DMS79 treated with DMSO at 0.1 percent for 48 hours (cell line): ENCODE measurements at regions not wholly inside any gene's neighbourhood (a gene's known extent, or its start where the extent isn't known, plus 50 kb on each side); places are given as distances from the start of the nearest gene placed in this dataset.
"Not testable (repeated sequence)": the region's sequence is repeated elsewhere in the genome, so short reads cannot be mapped to it uniquely, and the experiment has no call there.

ENCODE experiments used
- DNase-seq: peaks from one replicate; lab custom pipeline; 2025; lab: John Stamatoyannopoulos, UW

GRCh38 chr15:93825682-93826081 lies 405.7 kb upstream of the MCTP2 start:
- no peak for DNase-seq

GRCh38 chr15:93823971-93824913 lies 407.1 kb upstream of the MCTP2 start:
- DNase-seq: no peak

DNA sequence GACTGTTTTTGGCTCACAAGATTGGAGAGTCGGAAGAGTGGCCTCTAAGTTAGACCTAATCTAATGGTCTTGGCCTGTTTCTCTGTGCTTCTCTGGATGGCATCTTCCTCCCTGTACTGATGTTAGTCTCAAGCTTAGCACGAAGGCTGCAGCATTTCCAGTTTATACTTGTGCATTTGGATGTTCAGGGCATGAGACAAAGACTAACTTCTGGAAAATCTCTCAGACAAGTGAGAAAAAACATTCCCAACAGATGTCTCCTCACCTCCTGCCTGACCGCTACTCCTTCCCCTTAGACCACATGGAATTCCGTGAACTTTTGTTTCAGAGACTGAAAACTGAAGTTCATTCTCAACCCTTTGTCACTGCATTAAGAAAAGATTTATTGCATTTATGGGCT lies 410.8 kb upstream of the MCTP2 start:
- DNase-seq: no peak

- DNase-seq: no peak
These were observed 411.5 kb upstream of the MCTP2 start for GRCh38 chr15:93819826-93820225.

- no peak for DNase-seq
These were observed 414.5 kb upstream of the MCTP2 start for GRCh38 chr15:93816815-93817214.

DNA sequence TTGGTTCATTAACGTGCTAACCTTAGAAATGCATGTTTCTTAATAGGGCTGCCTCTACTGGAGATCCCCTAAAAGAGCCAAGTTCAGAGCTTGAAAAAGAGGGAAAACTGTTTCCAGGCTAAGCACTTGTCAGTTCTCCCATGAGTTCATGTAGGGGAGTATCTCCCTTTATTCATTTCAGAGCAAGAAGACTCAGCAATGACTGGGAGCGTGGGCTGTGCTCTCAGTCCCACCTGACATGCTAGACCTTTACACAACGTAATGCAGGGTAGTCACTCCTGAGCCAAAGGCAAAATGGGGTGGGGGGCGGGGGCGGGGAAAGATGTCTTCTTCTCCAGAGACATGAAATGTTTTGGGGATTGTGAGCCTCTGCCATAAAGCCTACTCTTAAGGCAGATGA lies 420.1 kb upstream of the MCTP2 start:
- no peak for DNase-seq

DNA sequence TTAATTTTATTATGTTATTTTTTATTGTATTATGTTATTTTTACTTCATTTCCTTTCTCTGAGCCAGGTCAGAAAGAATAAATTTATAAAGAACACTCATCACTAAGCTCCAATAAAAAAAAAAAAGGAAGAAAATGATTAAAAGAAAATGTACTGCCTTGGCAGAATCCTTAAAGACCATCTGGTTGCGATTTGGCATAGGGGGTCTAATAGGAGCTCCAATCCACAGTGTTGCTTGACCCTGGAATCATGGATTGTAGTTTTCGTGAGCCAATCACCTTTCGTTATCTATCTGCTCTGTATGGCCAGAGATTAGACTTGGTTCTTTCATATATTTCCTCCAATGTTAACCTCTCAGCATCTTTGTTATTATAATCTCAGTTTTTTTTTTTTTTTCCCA lies 421.8 kb upstream of the MCTP2 start:
- DNase-seq: no peak

DNA sequence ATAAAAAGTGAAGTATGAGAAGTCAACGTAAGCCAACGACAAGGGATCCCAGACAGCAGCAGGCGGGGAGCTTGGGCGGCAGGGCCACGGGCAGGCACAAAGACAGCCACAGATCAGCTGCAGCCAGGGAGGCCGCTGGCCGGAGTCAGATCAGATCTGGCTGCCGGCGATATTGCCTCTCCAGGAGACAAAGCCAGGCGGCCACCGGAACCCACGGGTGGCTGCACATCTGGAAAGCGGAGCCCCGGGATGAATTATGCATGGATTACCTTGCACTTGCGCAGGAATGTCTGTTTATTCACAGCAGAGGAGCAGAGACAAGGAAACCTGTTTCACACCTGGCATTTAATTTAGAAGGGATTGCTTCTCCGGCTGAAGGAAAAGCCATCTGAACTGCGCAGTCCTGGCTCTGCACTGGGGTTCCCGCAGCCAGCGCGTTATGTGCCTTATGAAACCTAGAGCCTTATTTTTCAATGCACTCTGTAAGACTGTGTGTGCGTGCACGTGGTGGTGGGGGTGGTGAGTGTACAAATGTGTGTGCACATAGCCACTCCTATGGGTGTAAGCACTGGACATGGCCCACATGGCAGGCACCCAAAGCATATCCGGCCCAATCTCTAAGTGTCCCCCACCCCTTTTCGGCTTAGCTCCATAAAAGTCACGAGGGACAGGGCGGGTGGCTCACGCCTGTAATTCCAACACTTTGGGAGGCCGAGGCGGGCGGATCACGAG lies 427.8 kb upstream of the MCTP2 start:
- no peak for DNase-seq

- DNase-seq: no peak
These were observed 430.2 kb upstream of the MCTP2 start for GRCh38 chr15:93801206-93801605.

- no peak for DNase-seq
These were observed 430.6 kb upstream of the MCTP2 start for GRCh38 chr15:93800805-93801204.

DNA sequence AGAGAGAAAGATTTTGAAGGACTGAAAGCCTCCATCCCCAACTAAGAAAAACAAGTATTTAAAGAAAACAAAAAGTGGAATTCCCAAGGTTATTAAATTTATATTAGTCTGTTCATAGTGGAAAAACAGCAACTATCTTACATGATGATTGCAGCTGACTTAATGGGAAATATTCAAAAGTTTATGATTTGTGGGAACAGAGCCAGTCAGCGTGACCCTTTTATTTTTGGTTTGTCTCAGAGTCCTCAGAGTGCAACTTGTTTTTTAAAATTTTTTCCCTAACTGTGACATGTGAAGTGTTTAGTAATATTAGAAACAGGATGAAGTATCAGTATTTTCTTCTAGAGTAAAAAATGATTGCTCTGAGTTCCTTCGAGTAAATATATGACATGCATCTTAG lies 441.9 kb upstream of the MCTP2 start:
- DNase-seq: no peak

- no peak for DNase-seq
These were observed 451.3 kb upstream of the MCTP2 start for GRCh38 chr15:93780073-93780472.

GRCh38 chr15:93779341-93779740 lies 452.0 kb upstream of the MCTP2 start:
- no peak for DNase-seq

- DNase-seq: no peak
These were observed 459.9 kb upstream of the MCTP2 start for GRCh38 chr15:93771196-93772030.

GRCh38 chr15:93770788-93771187 lies 460.6 kb upstream of the MCTP2 start:
- no peak for DNase-seq

DNA sequence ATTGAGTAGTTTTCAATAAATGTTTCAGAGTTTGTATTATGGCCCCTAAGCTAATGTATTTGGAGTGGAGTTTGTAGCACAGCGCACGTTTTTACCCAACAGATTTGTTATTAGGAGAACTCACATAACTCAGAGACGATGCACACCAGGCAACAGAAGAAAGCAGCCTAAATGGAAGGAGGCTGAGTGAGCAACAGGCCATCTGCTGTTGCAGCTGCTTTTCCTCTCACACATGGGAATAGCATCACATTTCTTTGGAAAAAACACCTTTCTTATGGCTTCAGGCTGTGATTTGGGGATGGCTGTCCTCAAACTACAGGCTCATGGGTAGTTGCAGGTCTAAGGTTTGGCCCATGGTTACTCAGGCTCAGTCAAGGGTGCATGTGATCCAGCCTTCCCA lies 469.3 kb upstream of the MCTP2 start:
- no peak for DNase-seq

GRCh38 chr15:93759629-93760028 lies 471.7 kb upstream of the MCTP2 start:
- no peak for DNase-seq

DNA sequence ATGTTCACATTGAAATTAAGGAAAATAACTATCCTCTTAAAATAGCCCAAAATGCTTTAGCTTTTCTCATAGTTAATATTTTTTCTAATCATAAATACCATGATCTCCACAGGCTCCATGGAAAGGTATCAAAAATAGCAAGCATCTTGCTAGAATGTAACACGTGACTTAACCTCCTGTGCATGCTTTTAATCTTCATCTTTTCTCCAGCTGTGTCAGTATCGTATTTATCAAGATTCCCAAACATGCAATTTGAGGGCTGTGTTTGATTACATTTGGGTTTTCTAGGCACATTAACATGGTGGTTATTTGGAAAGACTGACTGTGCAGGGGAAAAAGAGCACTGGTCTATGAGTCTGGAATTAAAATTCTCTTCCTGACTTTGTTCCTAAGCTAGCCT lies 472.5 kb upstream of the MCTP2 start:
- no peak for DNase-seq

- DNase-seq: no peak
These were observed 482.7 kb upstream of the MCTP2 start for GRCh38 chr15:93748710-93749109.

DNA sequence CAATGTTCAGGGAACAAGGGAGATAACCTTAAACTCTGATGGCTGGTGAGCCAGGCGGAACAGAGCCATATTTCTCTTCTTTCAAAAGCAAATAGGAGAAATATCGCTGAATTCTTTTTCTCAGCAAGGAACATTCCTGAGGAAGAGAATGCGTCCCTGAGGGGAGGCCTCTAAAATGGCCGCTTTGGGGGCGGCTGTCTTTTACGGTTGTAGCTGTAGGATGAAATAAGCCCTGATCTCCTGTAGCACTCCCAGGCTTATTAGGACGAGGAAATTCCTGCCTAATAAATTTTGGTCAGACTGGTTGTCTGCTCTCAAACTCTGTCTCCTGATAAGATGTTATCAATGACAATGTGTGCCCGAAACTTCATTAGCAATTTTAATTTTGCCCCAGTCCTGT lies 496.4 kb upstream of the MCTP2 start:
- not testable (repeated sequence) for DNase-seq

- DNase-seq: no peak
These were observed 500.6 kb upstream of the MCTP2 start for GRCh38 chr15:93730724-93731123.

GRCh38 chr15:93722165-93722564 lies 509.2 kb upstream of the MCTP2 start:
- no peak for DNase-seq
